ENCODE measurements at regions not wholly inside any gene's neighbourhood (a gene's known extent, or its start where the extent isn't known, plus 50 kb on each side); places are given as distances from the start of the nearest gene placed in this dataset.

GRCh38 chr15:92833493-92834271, 66.4 kb upstream of the CHD2 start:
- intact Hi-C loops (cut with DNase I), result loop anchor here (2.0 kb wide), 1 partner anchor 85 kb away; no protein-coding TSS in a partner anchor
- Histone ChIP-seq H3K27me3 (no peaks in the 10 kb centered on the region), H3K4me3 (peak overlapping the region in 1 of 2 donors; percentile 60), H3K4me1 (peaks cover 10 to 62% of the 10 kb centered on the region in 2 donors), H3K27ac (peak overlapping the region; percentile 93 to 94), H3K9me3 (no peaks in the 10 kb centered on the region), H3K36me3 (no peaks in the 10 kb centered on the region)
- TF ChIP-seq CTCF (IDR thresholded peaks at IDR 0.05), result no peak
- DNase-seq (ENCODE audit: low spot score in 2 of 2), result no peak

- H3K4me1 ChIP-seq, result peaks cover 0 to 13% of the 10 kb centered on the region in 2 donors
- intact Hi-C loops (cut with DNase I), result no loop called here
- H3K36me3 ChIP-seq, result no peaks in the 10 kb centered on the region
- TF ChIP-seq CTCF (IDR thresholded peaks at IDR 0.05), result no peak
- no peak overlapping the region for H3K4me3 ChIP-seq
- DNase-seq (ENCODE audit: low spot score in 2 of 2), result no peak
- peak overlapping the region; percentile 79 to 94 for H3K27ac ChIP-seq
- no peaks in the 10 kb centered on the region for H3K9me3 ChIP-seq
- no peaks in the 10 kb centered on the region for H3K27me3 ChIP-seq
These were observed 60.4 kb upstream of the CHD2 start for GRCh38 chr15:92839696-92840095.

- DNase-seq (ENCODE audit: low spot score in 2 of 2), result no peak
- H3K4me1 ChIP-seq, result peaks cover 0 to 12% of the 10 kb centered on the region in 2 donors
- no peaks in the 10 kb centered on the region for H3K36me3 ChIP-seq
- H3K9me3 ChIP-seq, result no peaks in the 10 kb centered on the region
- H3K4me3 ChIP-seq, result no peak overlapping the region
- H3K27me3 ChIP-seq, result no peaks in the 10 kb centered on the region
- TF ChIP-seq CTCF (IDR thresholded peaks at IDR 0.05), result no peak
- intact Hi-C loops (cut with DNase I), result no loop called here
- H3K27ac ChIP-seq, result no peak overlapping the region
These were observed 60.0 kb upstream of the CHD2 start for GRCh38 chr15:92840149-92840548.

- H3K9me3 ChIP-seq, result no peaks in the 10 kb centered on the region
- intact Hi-C loops (cut with DNase I), result no loop called here
- no peaks in the 10 kb centered on the region for H3K36me3 ChIP-seq
- DNase-seq (ENCODE audit: low spot score in 2 of 2), result no peak
- H3K4me1 ChIP-seq, result peaks cover 0 to 6% of the 10 kb centered on the region in 2 donors
- H3K27me3 ChIP-seq, result no peaks in the 10 kb centered on the region
- no peak overlapping the region for H3K27ac ChIP-seq
- TF ChIP-seq CTCF (IDR thresholded peaks at IDR 0.05), result no peak
- H3K4me3 ChIP-seq, result no peak overlapping the region
These were observed 56.8 kb upstream of the CHD2 start for GRCh38 chr15:92843326-92843725.

- no peaks in the 10 kb centered on the region for H3K9me3 ChIP-seq
- H3K4me3 ChIP-seq, result no peak overlapping the region
- no peak overlapping the region for H3K27ac ChIP-seq
- TF ChIP-seq CTCF (IDR thresholded peaks at IDR 0.05), result no peak
- H3K27me3 ChIP-seq, result no peaks in the 10 kb centered on the region
- H3K36me3 ChIP-seq, result no peaks in the 10 kb centered on the region
- peaks cover 0 to under 1% of the 10 kb centered on the region in 2 donors for H3K4me1 ChIP-seq
- intact Hi-C loops (cut with DNase I), result no loop called here
- DNase-seq (ENCODE audit: low spot score in 2 of 2), result no peak
These were observed 56.3 kb upstream of the CHD2 start for GRCh38 chr15:92843814-92844213.

Data from ascending aorta (tissue), 2 donors.